Smooth muscle cell (in vitro differentiated cells): ENCODE measurements at regions not wholly inside any gene's neighbourhood (a gene's known extent, or its start where the extent isn't known, plus 50 kb on each side); places are given as distances from the start of the nearest gene placed in this dataset.
A peak's percentile ranks its signal among the peaks of the same experiment; 100 is the strongest.

ENCODE experiments used
- DNase-seq: peaks from one replicate; lab custom pipeline; 2025; ENCODE audit not compliant: unreplicated experiment; lab: John Stamatoyannopoulos, UW
- H2AFZ ChIP-seq: fragments of 200-600 bp; sonication (generic); 2 replicates; pipeline ENCODE4 v1.6.0; 2016; ENCODE audit warnings: antibody characterized with exemption, low read depth, mild to moderate bottlenecking
- H3F3A ChIP-seq: fragments of 200-600 bp; sonication (generic); 2 replicates; pipeline ENCODE4 v1.6.0; 2017; ENCODE audit warnings: antibody characterized with exemption, low read depth
- H3K27ac ChIP-seq: fragments of 200-600 bp; sonication (generic); 2 replicates; pipeline ENCODE4 v1.5.1; 2016; ENCODE audit warnings: low read depth, mild to moderate bottlenecking
- H3K27me3 ChIP-seq: fragments of 200-600 bp; sonication (generic); 2 replicates; pipeline ENCODE4 v1.6.1; 2016; ENCODE audit warnings: low read depth, mild to moderate bottlenecking
- H3K36me3 ChIP-seq: fragments of 200-600 bp; sonication (generic); 2 replicates; pipeline ENCODE4 v1.5.1; 2016; ENCODE audit warnings: low read depth
- H3K4me1 ChIP-seq: fragments of 200-600 bp; sonication (generic); 2 replicates; pipeline ENCODE4 v1.5.1; 2016; ENCODE audit warnings: low read depth
- H3K4me2 ChIP-seq: fragments of 200-600 bp; sonication (generic); 2 replicates; pipeline ENCODE4 v1.6.0; 2016; ENCODE audit warnings: mild to moderate bottlenecking
- H3K4me3 ChIP-seq: fragments of 200-600 bp; sonication (generic); 2 replicates; pipeline ENCODE4 v1.5.1; 2016; ENCODE audit warnings: mild to moderate bottlenecking
- H3K79me2 ChIP-seq: fragments of 200-600 bp; sonication (generic); 2 replicates; pipeline ENCODE4 v1.6.0; 2016; ENCODE audit warnings: low read depth, mild to moderate bottlenecking
- H3K9ac ChIP-seq: fragments of 200-600 bp; sonication (generic); 2 replicates; pipeline ENCODE4 v1.6.0; 2016; ENCODE audit warnings: low read depth
- H3K9me3 ChIP-seq: fragments of 200-600 bp; sonication (generic); replicated peaks from 2 replicates; pipeline ENCODE4 v1.5.1; 2016; ENCODE audit warnings: low read depth
- H4K20me1 ChIP-seq: fragments of 200-600 bp; sonication (generic); 2 replicates; pipeline ENCODE4 v1.6.0; 2016; ENCODE audit warnings: low read depth
- CTCF ChIP-seq: fragments of 200-600 bp; sonication (generic); IDR thresholded peaks from 2 replicates; pipeline ENCODE4 v1.5.1; 2017; ENCODE audit warnings: borderline replicate concordance, mild to moderate bottlenecking, antibody characterized with exemption; ENCODE audit not compliant: insufficient read depth, poor library complexity, severe bottlenecking
- WGBS: methylation state at CpG from one replicate; pipeline ENCODE4 v1.1.7; 2016; ENCODE audit warnings: low lambda C conversion rate; 5-methylcytosine and 5-hydroxymethylcytosine counted together

DNA sequence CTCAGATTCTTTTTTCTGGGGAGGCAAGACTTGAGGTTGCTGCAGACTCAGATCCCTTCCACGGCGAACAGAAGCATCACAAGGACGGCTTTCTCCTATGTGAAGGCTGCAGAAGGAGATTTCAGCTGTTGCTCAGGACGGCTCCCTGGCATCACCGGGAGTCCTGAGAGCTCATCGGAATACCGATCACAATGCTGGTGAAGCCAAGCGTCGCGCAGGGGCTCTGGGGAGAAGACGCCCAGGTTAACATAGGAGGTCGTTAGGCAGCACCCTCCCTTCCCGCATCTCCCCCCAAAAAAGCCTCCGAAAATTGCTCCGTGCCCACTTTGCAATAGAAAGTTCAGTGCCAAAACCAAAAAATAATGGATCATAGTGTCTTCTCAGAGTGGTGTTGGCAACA lies 127.2 kb upstream of the TMEM132D start:
- WGBS = 76% methylated on average over 15 of the region's 15 CpGs

GRCh38 chr12:130031571-130032189 lies 127.9 kb upstream of the TMEM132D start:
- Histone ChIP-seq H3K27ac (no peak overlapping the region), H3K36me3 (no peaks in the 10 kb centered on the region), H3K4me2 (no peak overlapping the region), H3K27me3 (peaks cover 55% of the 10 kb centered on the region), H3K4me3 (no peak overlapping the region), H3K4me1 (no peaks in the 10 kb centered on the region), H3K79me2 (no peaks in the 10 kb centered on the region), H4K20me1 (no peaks in the 10 kb centered on the region), H3F3A (no peaks in the 10 kb centered on the region), H2AFZ (no peak overlapping the region), H3K9me3 (no peaks in the 10 kb centered on the region), H3K9ac (no peak overlapping the region)
- 16% methylated on average over 12 of the region's 12 CpGs for WGBS
- peak; percentile 96 for TF ChIP-seq CTCF
- peak; percentile 36 for DNase-seq

More for the DNA sequence above, 127.2 kb upstream of the TMEM132D start:
- no peaks in the 10 kb centered on the region for H3K36me3 ChIP-seq
- no peak overlapping the region for H3K27ac ChIP-seq
- no peaks in the 10 kb centered on the region for H3K4me1 ChIP-seq
- TF ChIP-seq CTCF = no peak
- peaks cover 55% of the 10 kb centered on the region for H3K27me3 ChIP-seq
- no peak for DNase-seq
- H3K4me3 ChIP-seq = no peak overlapping the region
- H3K9me3 ChIP-seq = no peaks in the 10 kb centered on the region
- no peak overlapping the region for H3K4me2 ChIP-seq
- H3K79me2 ChIP-seq = no peaks in the 10 kb centered on the region
- no peak overlapping the region for H3K9ac ChIP-seq
- H2AFZ ChIP-seq = no peak overlapping the region
- H3F3A ChIP-seq = no peaks in the 10 kb centered on the region
- H4K20me1 ChIP-seq = no peaks in the 10 kb centered on the region

- Histone ChIP-seq H3K27ac (no peak overlapping the region), H2AFZ (no peak overlapping the region), H3K9me3 (no peaks in the 10 kb centered on the region), H3K27me3 (peaks cover 54% of the 10 kb centered on the region), H3K4me3 (no peak overlapping the region), H3K4me2 (no peak overlapping the region), H4K20me1 (no peaks in the 10 kb centered on the region), H3K4me1 (peaks cover 5% of the 10 kb centered on the region), H3F3A (peaks cover 3% of the 10 kb centered on the region), H3K36me3 (no peaks in the 10 kb centered on the region), H3K79me2 (no peaks in the 10 kb centered on the region), H3K9ac (no peak overlapping the region)
- 23% methylated on average over 40 of the region's 52 CpGs for WGBS
- DNase-seq = no peak
- TF ChIP-seq CTCF = peak; percentile 94
Observed at GRCh38 chr12:130041983-130042812, 120.1 kb upstream of the FZD10 start.
